K562 (cell line): ENCODE measurements at regions not wholly inside any gene's neighbourhood (a gene's known extent, or its start where the extent isn't known, plus 50 kb on each side); places are given as distances from the start of the nearest gene placed in this dataset.

Source experiments
- ATAC-seq: fragments of 200-7000 bp; cut with Tn5 transposase; 3 replicates; pipeline ENCODE4 v1.9.1; 2020; ENCODE audit warnings: moderate library complexity
- BruUV-seq: library from RNA; stranded (reverse); fragments of 400-500 nt; replicated peaks from 2 replicates; lab custom pipeline; 2021; lab: Mats Ljungman, UMichigan
- CTCF ChIA-PET: fragments of 300-600 bp; formaldehyde crosslinking; extraction: SDS; loops from one replicate; lab custom pipeline; 2021; ENCODE audit warnings: low intra/inter-chr PET ratio; lab: Yijun Ruan, JAX
- POLR2A ChIA-PET: fragments of 300-600, 350-650 bp; sonication (Branson Sonifier 250); formaldehyde crosslinking; extraction: SDS; loops from one replicate; lab custom pipeline; 2021; ENCODE audit warnings: antibody characterized with exemption, inconsistent platforms; lab: Yijun Ruan, JAX
- DNase-seq, 4 experiments: peaks; one replicate each; pipeline versions ENCODE4 v3.0.0 to v3.0.0-alpha.2; 2011 to 2018; ENCODE audit warnings: low spot score in 3 of 4, mixed read lengths in 3 of 4; ENCODE audit errors: extremely low read depth in 1 of 4
- FAIRE-seq: peaks from 2 replicates; lab custom pipeline; 2011; peaks lifted over from hg19 to GRCh38; lab: Jason Lieb, UNC
- H2AFZ ChIP-seq: 2 replicates; pipeline ENCODE4 v1.6.0; 2011; ENCODE audit warnings: low read depth, low read length, control low read depth, inconsistent platforms
- H3K27ac ChIP-seq: fragments of 200-600 bp; 3 replicates; pipeline ENCODE4 v1.8.0; 2011; ENCODE audit warnings: low read depth, mild to moderate bottlenecking, control low read depth, inconsistent platforms, low read length, moderate library complexity, mixed read lengths; ENCODE audit errors: extremely low read depth
- H3K27me3 ChIP-seq, 2 experiments: fragments of 300-600 bp in 1 of 2; 2 replicates in 1 of 2; 3 replicates in 1 of 2; pipeline versions ENCODE4 v1.6.0 to v1.8.0; 2011; ENCODE audit warnings: inconsistent platforms in 2 of 2, low read length in 2 of 2, mild to moderate bottlenecking in 1 of 2, mixed read lengths in 1 of 2, moderate library complexity in 1 of 2; ENCODE audit not compliant: control insufficient read depth in 2 of 2, insufficient read depth in 2 of 2
- H3K36me3 ChIP-seq: fragments of 300-600 bp; 3 replicates; pipeline ENCODE4 v1.8.0; 2011; ENCODE audit warnings: mild to moderate bottlenecking, low read length, inconsistent platforms; ENCODE audit not compliant: control insufficient read depth, insufficient read depth
- H3K4me1 ChIP-seq, 2 experiments: fragments of 200-600 bp in 1 of 2; replicated peaks in 1 of 2; 2 replicates in 1 of 2; 3 replicates in 1 of 2; pipeline versions ENCODE4 v1.5.1 to v1.8.0; 2011; ENCODE audit warnings: inconsistent platforms in 2 of 2, low read length in 2 of 2, mild to moderate bottlenecking in 1 of 2, mixed read lengths in 1 of 2, moderate library complexity in 1 of 2; ENCODE audit not compliant: control insufficient read depth in 2 of 2, insufficient read depth in 2 of 2
- H3K4me2 ChIP-seq: 2 replicates; pipeline ENCODE4 v1.6.1; 2011; ENCODE audit warnings: low read length, control low read depth, inconsistent platforms, mixed read lengths; ENCODE audit not compliant: insufficient read depth
- H3K4me3 ChIP-seq: fragments of 200-600 bp; sonication (generic), shearing (Covaris generic); 2 replicates; pipeline ENCODE4 v1.5.1; 2016; ENCODE audit warnings: control low read depth, inconsistent platforms
- H3K79me2 ChIP-seq: fragments of 200-600 bp; 3 replicates; pipeline ENCODE4 v1.8.0; 2011; ENCODE audit warnings: low read length, inconsistent platforms; ENCODE audit not compliant: control insufficient read depth, insufficient read depth
- H3K9ac ChIP-seq, 2 experiments: 2 replicates each; pipeline versions ENCODE4 v1.6.0 to v1.6.1; 2011; ENCODE audit warnings: low read depth in 2 of 2, low read length in 2 of 2, control low read depth in 1 of 2, inconsistent platforms in 1 of 2, mild to moderate bottlenecking in 1 of 2, mixed read lengths in 1 of 2; ENCODE audit not compliant: insufficient read depth in 1 of 2
- H3K9me1 ChIP-seq: one replicate; pipeline ENCODE4 v1.6.0; 2011; ENCODE audit warnings: inconsistent platforms, mild to moderate bottlenecking, low read length, moderate library complexity; ENCODE audit not compliant: control insufficient read depth, insufficient read depth
- H3K9me3 ChIP-seq: replicated peaks from 2 replicates; pipeline ENCODE4 v1.5.1; 2011; ENCODE audit warnings: low read depth, low read length, inconsistent platforms; ENCODE audit not compliant: control insufficient read depth, insufficient read depth
- H4K20me1 ChIP-seq: replicated peaks from 2 replicates; pipeline ENCODE4 v1.6.1; 2011; ENCODE audit warnings: low read length, inconsistent platforms, mixed read lengths; ENCODE audit not compliant: control insufficient read depth, insufficient read depth
- HDAC3 ChIP-seq: fragments of 450-650 bp; IDR thresholded peaks from 2 replicates; pipeline ENCODE4 v1.6.1; 2018; ENCODE audit warnings: borderline replicate concordance, mild to moderate bottlenecking, moderate library complexity; ENCODE audit not compliant: partially characterized antibody
- ID3 ChIP-seq, 2 experiments: fragments of 250-450 bp in 1 of 2; fragments of 450-650 bp in 1 of 2; sonication (Bioruptor Pico) in 1 of 2; IDR thresholded peaks; 2 replicates each; pipeline versions ENCODE4 v1.6.1 to v1.8.0; 2016 to 2021; ENCODE audit warnings: mild to moderate bottlenecking in 2 of 2, moderate library complexity in 2 of 2, missing compliant biosample characterization in 1 of 2, missing genetic modification characterization in 1 of 2
- MLLT1 ChIP-seq, 2 experiments: fragments of 450-650 bp; IDR thresholded peaks; 2 replicates each; pipeline ENCODE4 v1.6.1; 2016
- PML ChIP-seq: IDR thresholded peaks from 2 replicates; pipeline ENCODE4 v1.6.1; 2012; ENCODE audit warnings: low read length, inconsistent platforms
- POLR3A ChIP-seq: IDR thresholded peaks from 2 replicates; pipeline ENCODE4 v1.6.1; 2011; ENCODE audit warnings: borderline replicate concordance, mild to moderate bottlenecking, moderate library complexity; ENCODE audit not compliant: insufficient read length, insufficient read depth; ENCODE audit errors: extremely low read depth
- SRSF1 ChIP-seq: fragments of 200-400 bp; formaldehyde crosslinking; IDR thresholded peaks from 2 replicates; pipeline ENCODE4 v1.6.1; 2017; ENCODE audit warnings: mild to moderate bottlenecking, low read depth, low read length, moderate library complexity
- SRSF7 ChIP-seq: fragments of 200-400 bp; formaldehyde crosslinking; optimal IDR thresholded peaks from 2 replicates; pipeline ENCODE3; 2017; ENCODE audit warnings: mild to moderate bottlenecking, low read depth, low read length
- WGBS: fragments of 100-300 bp; shearing (Covaris generic); methylation state at CpG from one replicate; pipeline ENCODE4 v1.1.6; 2016; ENCODE audit warnings: low coverage, mixed read lengths; ENCODE audit not compliant: insufficient coverage; ENCODE audit errors: missing lambda C conversion rate; 5-methylcytosine and 5-hydroxymethylcytosine counted together
- in situ Hi-C: fragments of 300-500 bp; cut with MboI; formaldehyde crosslinking; loops from 4 replicates; pipeline ENCODE4 v1.15.0; 2018; ENCODE audit warnings: inconsistent platforms, mixed read lengths
- intact Hi-C: fragments of 100-400 bp; cut with micrococcal nuclease; formaldehyde crosslinking; loops from 2 replicates; pipeline ENCODE4 v1.14.2; 2022

GRCh38 chr2:235334179-235334578, 159.7 kb upstream of the AGAP1 start:
- intact Hi-C loops (no loop called here), in situ Hi-C loops (no loop called here)
- H3K9me1 ChIP-seq: no peaks in the 10 kb centered on the region
- no peak overlapping the region for H2AFZ ChIP-seq
- no peak overlapping the region for H3K27ac ChIP-seq
- ChIA-PET CTCF (no interaction called here), POLR2A (no interaction called here)
- H3K4me1 ChIP-seq: no peaks in the 10 kb centered on the region; a peak in 1 of 5 replicates
- no peak overlapping the region for H3K9ac ChIP-seq
- no peak overlapping the region for H3K4me2 ChIP-seq
- 0% methylated on average over 2 of the region's 4 CpGs for WGBS
- H3K9me3 ChIP-seq: no peaks in the 10 kb centered on the region
- peaks cover 0 to 2% of the 10 kb centered on the region in 2 experiments; a peak in 2 of 5 replicates for H3K27me3 ChIP-seq
- TF ChIP-seq HDAC3 (no peak), POLR3A (no peak), ID3 (CRISPR knock-in tag; IDR thresholded peaks at IDR 0.05) (no peak), ID3 (tag; IDR thresholded peaks at IDR 0.05) (no peak), PML (no peak), SRSF7 (no peak), SRSF1 (no peak), MLLT1 (IDR thresholded peaks at IDR 0.05) (no peak)
- H4K20me1 ChIP-seq: no peaks in the 10 kb centered on the region
- ATAC-seq (no peak), FAIRE-seq (no peak), DNase-seq (no peak)
- no peaks in the 10 kb centered on the region for H3K79me2 ChIP-seq
- BruUV-seq: no TSS peak
- H3K4me3 ChIP-seq: no peak overlapping the region
- H3K36me3 ChIP-seq: no peaks in the 10 kb centered on the region
